HEK293T (cell line): ENCODE measurements at regions not wholly inside any gene's neighbourhood (a gene's known extent, or its start where the extent isn't known, plus 50 kb on each side); places are given as distances from the start of the nearest gene placed in this dataset.

Experiments
- FOXK2 ChIP-seq: fragments of 450-650 bp; IDR thresholded peaks from 2 replicates; pipeline ENCODE4 v1.6.1; 2016; ENCODE audit warnings: mild to moderate bottlenecking
- L3MBTL2 ChIP-seq: fragments of 450-650 bp; conservative IDR thresholded peaks from 2 replicates; pipeline ENCODE4 v1.6.1; 2016; ENCODE audit warnings: mild to moderate bottlenecking
- LEF1 ChIP-seq: fragments of 450-650 bp; IDR thresholded peaks from 2 replicates; pipeline ENCODE4 v1.6.1; 2017; ENCODE audit warnings: mild to moderate bottlenecking, borderline replicate concordance
- NFRKB ChIP-seq: fragments of 450-650 bp; IDR thresholded peaks from 2 replicates; pipeline ENCODE4 v1.6.1; 2016; ENCODE audit warnings: mild to moderate bottlenecking, moderate library complexity
- SP1 ChIP-seq: fragments of 450-650 bp; IDR thresholded peaks from 2 replicates; pipeline ENCODE4 v1.6.1; 2017
- SUZ12 ChIP-seq: fragments of 450-650 bp; IDR thresholded peaks from 2 replicates; pipeline ENCODE4 v1.6.1; 2016; ENCODE audit warnings: mild to moderate bottlenecking

DNA sequence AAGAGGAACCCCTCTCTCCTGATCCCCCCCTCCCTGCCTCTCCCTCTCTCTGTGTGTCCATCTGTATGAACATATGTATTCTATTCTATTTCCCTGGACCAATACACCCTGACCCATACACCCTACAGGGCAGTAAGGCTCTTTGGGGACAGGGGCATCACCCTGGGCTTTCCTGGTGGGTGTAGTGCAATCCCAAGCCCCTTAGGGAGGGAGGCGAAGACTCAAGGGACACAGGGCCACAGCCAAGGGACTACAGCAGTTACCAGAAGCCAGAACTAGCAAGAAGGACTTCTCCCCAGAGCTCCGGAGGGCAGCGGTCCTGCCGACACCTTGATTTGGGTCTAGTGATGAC is 214.2 kb upstream of the RAB6C start:
- no peak for TF ChIP-seq LEF1
- TF ChIP-seq FOXK2, result no peak
- no peak for TF ChIP-seq SP1
- TF ChIP-seq NFRKB, result no peak
- TF ChIP-seq SUZ12, result no peak
- TF ChIP-seq L3MBTL2, result no peak
